Nucleus accumbens (tissue), 56 donors: ENCODE measurements at regions not wholly inside any gene's neighbourhood (a gene's known extent, or its start where the extent isn't known, plus 50 kb on each side); places are given as distances from the start of the nearest gene placed in this dataset.
A peak's percentile ranks its signal among the peaks of the same experiment; 100 is the strongest.
"Not testable (repeated sequence)": the region's sequence is repeated elsewhere in the genome, so short reads cannot be mapped to it uniquely, and the experiment has no call there.

Source experiments
- DNase-seq, 56 donors: peaks; one replicate each; lab custom pipeline; 2025; lab: John Stamatoyannopoulos, UW

DNA sequence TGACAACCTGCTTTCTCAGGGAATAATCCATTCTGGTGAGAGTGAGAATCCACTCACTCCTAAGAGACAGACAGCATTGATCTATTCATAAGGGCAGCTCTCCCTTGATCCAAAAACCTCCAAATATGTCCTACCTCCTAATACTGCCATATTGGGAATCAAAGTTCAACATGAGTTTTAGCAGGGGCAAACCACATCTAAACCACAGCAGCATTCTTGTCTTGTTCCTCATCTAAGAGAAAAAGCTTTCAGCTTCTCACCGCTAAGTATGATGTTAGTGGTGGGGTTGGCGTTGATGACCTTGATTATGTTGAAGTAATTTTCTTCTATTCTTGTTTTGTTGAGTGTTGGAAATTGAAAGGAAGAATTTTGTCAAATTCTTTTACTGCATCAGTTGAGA, 69.6 kb downstream of the SERTM2 start:
- DNase-seq = no peak

DNA sequence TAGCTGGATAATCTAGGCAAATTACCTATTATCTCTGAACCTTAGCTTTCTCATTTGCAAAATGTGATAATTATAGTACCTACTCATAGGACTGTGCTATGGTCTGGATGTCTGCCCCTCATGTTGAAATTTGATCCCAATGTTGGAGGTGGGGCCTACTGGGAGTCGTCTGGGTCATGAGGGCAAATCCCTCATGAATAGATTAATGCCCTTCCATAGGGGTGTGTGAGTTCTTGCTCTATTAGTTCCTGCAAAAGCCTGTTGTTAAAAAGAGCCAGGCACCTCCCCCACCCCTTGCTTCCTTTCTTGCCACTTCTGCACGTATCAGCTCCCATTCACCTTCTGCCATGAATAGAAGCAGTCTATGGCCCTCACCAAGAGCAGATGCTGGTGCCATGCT, 73.9 kb downstream of the SERTM2 start:
- no peak for DNase-seq

DNA sequence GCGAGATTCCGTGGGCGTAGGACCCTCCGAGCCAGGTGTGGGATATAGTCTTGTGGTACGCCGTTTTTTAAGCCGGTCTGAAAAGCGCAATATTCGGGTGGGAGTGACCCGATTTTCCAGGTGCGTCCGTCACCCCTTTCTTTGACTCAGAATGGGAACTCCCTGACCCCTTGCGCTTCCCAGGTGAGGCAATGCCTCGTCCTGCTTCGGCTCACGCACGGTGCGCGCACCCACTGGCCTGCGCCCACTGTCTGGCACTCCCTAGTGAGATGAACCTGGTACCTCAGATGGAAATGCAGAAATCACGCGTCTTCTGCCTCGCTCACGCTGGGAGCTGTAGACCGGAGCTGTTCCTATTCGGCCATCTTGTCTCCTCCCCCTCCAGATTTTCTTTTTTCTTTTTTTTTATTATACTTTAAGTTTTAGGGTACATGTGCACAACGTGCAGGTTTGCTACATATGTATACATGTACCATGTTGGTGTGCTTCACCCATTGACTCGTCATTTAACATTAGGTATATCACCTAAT, 83.0 kb downstream of the SERTM2 start:
- DNase-seq = not testable (repeated sequence)

DNA sequence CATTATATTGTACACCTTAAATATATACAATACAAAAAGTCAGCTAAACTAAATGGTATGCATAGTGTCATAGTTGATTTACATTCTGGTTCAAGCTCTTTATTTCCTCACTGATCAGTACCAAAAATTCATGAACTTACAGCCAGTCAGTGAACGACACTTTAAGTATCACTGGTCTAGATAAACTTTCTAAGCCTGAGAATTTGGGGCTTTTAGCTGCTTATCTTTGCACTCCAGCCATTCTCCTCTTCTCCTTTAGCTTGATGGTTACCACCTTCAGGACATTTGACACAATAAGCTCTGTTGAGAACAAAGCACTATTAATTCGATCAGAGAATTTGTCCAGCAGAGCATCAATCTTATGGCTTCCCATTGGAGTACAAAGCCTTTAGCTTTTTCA, 83.0 kb upstream of the ALG13 start:
- no peak for DNase-seq

DNA sequence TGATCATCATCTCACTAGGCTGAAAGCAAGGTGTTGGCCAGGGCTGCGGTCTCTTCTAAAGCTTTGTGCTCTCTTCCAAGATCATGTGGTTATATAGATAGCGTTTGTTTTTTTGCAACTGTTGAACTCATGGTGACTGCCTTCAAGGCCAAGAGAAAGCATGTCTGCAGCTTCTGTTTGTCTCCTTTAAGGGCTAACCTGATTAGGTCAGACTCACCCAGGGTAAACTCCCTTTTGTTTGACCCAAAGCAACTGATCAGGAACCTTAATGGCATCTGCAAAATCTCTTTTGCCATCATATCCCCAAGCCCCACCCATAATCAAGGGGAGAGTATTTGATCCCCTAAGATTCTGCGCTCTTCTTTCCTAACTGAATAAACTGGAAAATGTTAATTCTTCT, 72.2 kb upstream of the ALG13 start:
- no peak for DNase-seq

DNA sequence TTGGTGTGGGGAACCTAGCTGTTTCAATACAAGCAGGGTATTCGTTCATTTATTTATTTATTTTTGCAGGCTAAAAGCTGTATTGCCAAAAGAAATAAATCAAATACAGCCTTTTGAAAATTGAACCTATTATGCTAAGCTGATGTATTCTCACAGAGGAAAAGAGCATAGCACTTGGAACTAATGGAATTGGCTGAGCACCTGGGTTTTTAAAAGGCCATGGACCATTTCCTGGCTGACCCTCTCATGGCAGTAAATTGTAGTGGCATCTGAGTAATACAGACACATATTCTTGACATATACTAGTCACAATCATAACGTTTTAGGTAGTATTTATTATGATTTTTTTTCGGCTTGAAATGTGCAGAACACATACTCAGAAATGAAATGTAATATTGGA, 71.8 kb upstream of the ALG13 start:
- DNase-seq = no peak

DNA sequence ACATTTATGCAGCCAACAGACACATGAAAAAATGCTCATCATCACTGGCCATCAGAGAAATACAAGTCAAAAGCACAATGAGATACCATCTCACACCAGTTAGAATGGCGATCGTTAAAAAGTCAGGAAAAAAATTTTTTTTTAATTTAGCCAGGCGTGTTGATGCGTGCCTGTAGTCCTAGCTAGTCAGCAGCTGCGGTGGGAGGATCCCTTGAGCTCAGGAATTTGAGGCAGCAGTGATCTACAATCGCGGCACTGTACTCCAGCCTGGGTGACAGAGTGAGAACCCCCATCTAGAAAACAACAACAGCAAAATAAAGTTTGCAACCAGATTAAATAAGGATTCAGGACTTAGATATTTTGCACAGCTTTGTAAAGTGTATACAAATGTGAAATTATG, 65.7 kb upstream of the ALG13 start:
- no peak for DNase-seq

DNA sequence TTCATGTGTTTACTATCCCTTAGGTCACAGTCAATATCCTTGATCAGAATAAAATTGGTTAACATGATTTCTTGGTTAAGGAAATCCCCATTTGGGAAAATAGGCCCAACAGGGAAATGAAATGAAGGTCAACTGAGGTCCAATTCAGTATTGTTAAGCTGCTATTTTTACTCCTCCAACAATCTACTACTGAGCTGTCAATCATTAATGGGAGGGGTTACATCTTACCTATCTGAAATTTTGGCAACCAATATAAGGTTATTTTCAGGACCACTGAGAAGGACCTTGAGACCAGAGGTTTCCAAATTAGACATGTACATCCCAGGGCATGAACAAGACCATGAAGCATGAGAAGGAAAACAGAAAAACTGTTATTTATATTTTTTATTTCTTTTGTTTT, 64.2 kb upstream of the ALG13 start:
- DNase-seq = no peak

DNA sequence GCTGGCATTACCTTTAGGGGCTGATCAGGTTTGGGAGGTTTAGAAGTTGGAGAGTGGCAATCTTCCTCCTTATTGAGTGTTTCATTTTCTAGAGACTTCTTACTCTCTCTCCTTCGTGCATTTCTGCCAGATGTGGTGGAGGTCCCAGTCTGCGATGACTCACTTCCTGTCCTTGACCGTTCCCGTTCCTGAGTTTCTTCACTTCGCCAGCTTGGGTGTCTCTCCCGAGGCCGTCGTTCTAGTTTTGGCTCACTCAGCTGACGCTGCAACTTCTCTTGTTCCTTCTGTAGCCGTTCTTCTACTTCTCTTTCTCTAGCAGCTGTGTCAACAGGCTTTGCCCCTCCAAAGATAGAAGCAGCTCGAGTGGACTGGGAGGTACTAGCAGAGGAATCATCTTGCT, 60.9 kb upstream of the ALG13 start:
- peak in 3 of 56 donors; percentile 0 for DNase-seq

DNA sequence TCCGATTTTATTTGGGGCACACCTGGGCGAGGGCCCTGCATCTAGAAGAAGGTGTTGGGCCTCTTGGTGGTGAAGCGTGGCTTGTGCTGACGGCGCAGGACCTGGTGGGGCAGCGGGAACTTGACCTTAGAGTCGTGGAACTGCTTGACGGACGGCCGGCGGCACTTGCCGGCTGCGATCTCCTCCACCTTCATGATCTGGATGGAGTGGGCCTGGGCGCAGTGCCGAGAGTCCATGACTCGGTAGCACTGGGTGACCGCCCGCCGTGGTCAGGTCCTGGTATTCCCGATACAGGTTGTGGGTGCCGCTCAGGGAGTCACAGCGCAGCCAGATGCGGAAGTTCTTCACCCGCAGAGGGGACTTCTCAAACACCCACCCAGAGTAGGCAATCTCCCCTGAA, 56.8 kb upstream of the ALG13 start:
- peak in 1 of 56 donors; percentile 0 for DNase-seq

DNA sequence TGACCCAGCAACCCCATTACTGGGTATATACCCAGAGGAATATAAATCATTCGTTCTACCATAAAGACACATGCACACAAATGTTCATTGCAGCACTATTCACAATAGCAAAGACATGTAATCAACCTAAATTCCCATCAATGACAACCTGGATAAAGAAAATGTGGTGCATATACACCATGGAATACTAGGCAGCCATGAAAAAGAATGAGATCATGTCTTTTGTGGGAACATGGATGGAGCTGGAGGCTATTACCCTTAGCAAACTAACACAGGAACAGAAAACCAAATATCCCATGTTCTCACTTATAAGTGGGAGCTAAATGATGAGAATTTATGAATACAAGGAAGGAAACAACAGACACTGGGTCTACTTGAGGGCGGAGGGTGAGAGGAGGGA, 53.7 kb upstream of the ALG13 start:
- DNase-seq = not testable (repeated sequence)
